Testis (tissue), 2 donors: ENCODE measurements at regions not wholly inside any gene's neighbourhood (a gene's known extent, or its start where the extent isn't known, plus 50 kb on each side); places are given as distances from the start of the nearest gene placed in this dataset.

Source experiments
- CTCF ChIP-seq, 3 experiments: fragments of 450-650 bp in 2 of 3; fragments of 200-600 bp in 1 of 3; sonication (generic) in 1 of 3; IDR thresholded peaks; one replicate each; pipeline ENCODE4 v1.5.1; 2016 to 2019; ENCODE audit warnings: antibody characterized with exemption in 3 of 3, mild to moderate bottlenecking in 2 of 3, moderate library complexity in 1 of 3
- POLR2A ChIP-seq: fragments of 450-650 bp; IDR thresholded peaks from one replicate; pipeline ENCODE4 v1.6.1; 2017; ENCODE audit warnings: antibody characterized with exemption, mild to moderate bottlenecking, moderate library complexity

- TF ChIP-seq POLR2A (no peak), CTCF (IDR thresholded peaks at IDR 0.05) (no peak)
Observed at GRCh38 chr12:64992641-64993040, 128.5 kb downstream of the WIF1 start.
